Tibial nerve (tissue), 3 donors: ENCODE measurements at regions not wholly inside any gene's neighbourhood (a gene's known extent, or its start where the extent isn't known, plus 50 kb on each side); places are given as distances from the start of the nearest gene placed in this dataset.

Experiments
- CTCF ChIP-seq, 5 experiments: fragments of 200-600 bp in 3 of 5; fragments of 450-650 bp in 2 of 5; sonication (generic) in 3 of 5; IDR thresholded peaks; one replicate each; pipeline ENCODE4 v1.5.1; 2016 to 2019; ENCODE audit warnings: antibody characterized with exemption in 5 of 5, mild to moderate bottlenecking in 3 of 5, moderate library complexity in 2 of 5
- POLR2A ChIP-seq, 2 donors: fragments of 450-650 bp; IDR thresholded peaks; one replicate each; pipeline ENCODE4 v1.6.1; 2017; ENCODE audit warnings: antibody characterized with exemption in 2 of 2, mild to moderate bottlenecking in 2 of 2, moderate library complexity in 2 of 2

- TF ChIP-seq CTCF (IDR thresholded peaks at IDR 0.05), result no peak
- no peak for TF ChIP-seq POLR2A (IDR thresholded peaks at IDR 0.05)
Measured at GRCh38 chrX:67050760-67051159, 411.9 kb upstream of the EDA2R start.
